Glutamatergic neuron (in vitro differentiated cells): ENCODE measurements at regions not wholly inside any gene's neighbourhood (a gene's known extent, or its start where the extent isn't known, plus 50 kb on each side); places are given as distances from the start of the nearest gene placed in this dataset.

Experiments
- DNase-seq: peaks from one replicate; pipeline ENCODE4 v3.0.0; 2022
- H3K27ac Mint-ChIP-seq: one replicate; pipeline ENCODE4 v1.8.0; 2020; ENCODE audit warnings: mild to moderate bottlenecking, mixed read lengths, inconsistent platforms; ENCODE audit not compliant: unreplicated experiment
- H3K27me3 Mint-ChIP-seq: one replicate; pipeline ENCODE4 v1.8.0; 2020; ENCODE audit warnings: mild to moderate bottlenecking, moderate library complexity, mixed read lengths, inconsistent platforms; ENCODE audit not compliant: unreplicated experiment
- H3K36me3 Mint-ChIP-seq: one replicate; pipeline ENCODE4 v1.8.0; 2020; ENCODE audit warnings: mild to moderate bottlenecking, mixed read lengths, inconsistent platforms; ENCODE audit not compliant: unreplicated experiment
- H3K4me1 Mint-ChIP-seq: one replicate; pipeline ENCODE4 v1.8.0; 2020; ENCODE audit warnings: mild to moderate bottlenecking, low read depth, mixed read lengths, inconsistent platforms; ENCODE audit not compliant: unreplicated experiment
- H3K4me3 Mint-ChIP-seq: one replicate; pipeline ENCODE4 v1.8.0; 2020; ENCODE audit warnings: mild to moderate bottlenecking, mixed read lengths, inconsistent platforms; ENCODE audit not compliant: unreplicated experiment
- H3K9me3 Mint-ChIP-seq: one replicate; pipeline ENCODE4 v1.8.0; 2020; ENCODE audit warnings: mild to moderate bottlenecking, moderate library complexity, mixed read lengths, inconsistent platforms; ENCODE audit not compliant: unreplicated experiment
- CTCF ChIP-seq: fragments of 200-600 bp; sonication (generic); IDR thresholded peaks from one replicate; pipeline ENCODE4 v1.5.0; 2021; ENCODE audit not compliant: partially characterized antibody, unreplicated experiment

GRCh38 chr18:67200665-67201064, 315.9 kb downstream of the DSEL start:
- no peak for DNase-seq
- no peaks in the 10 kb centered on the region for H3K36me3 Mint-ChIP-seq
- H3K4me3 Mint-ChIP-seq, result no peak overlapping the region
- peaks cover 22% of the 10 kb centered on the region for H3K4me1 Mint-ChIP-seq
- peaks cover 5% of the 10 kb centered on the region for H3K9me3 Mint-ChIP-seq
- peaks cover 4% of the 10 kb centered on the region for H3K27me3 Mint-ChIP-seq
- peak overlapping the region; percentile 94 for H3K27ac Mint-ChIP-seq
- no peak for TF ChIP-seq CTCF

GRCh38 chr18:67199993-67200617, 316.4 kb downstream of the DSEL start:
- DNase-seq, result no peak
- H3K27me3 Mint-ChIP-seq, result peaks cover 4% of the 10 kb centered on the region
- H3K36me3 Mint-ChIP-seq, result no peaks in the 10 kb centered on the region
- peaks cover 22% of the 10 kb centered on the region for H3K4me1 Mint-ChIP-seq
- H3K9me3 Mint-ChIP-seq, result peaks cover 5% of the 10 kb centered on the region
- H3K27ac Mint-ChIP-seq, result peak overlapping the region; percentile 7
- H3K4me3 Mint-ChIP-seq, result no peak overlapping the region
- peak; percentile 80 for TF ChIP-seq CTCF

GRCh38 chr18:67194886-67195285, 321.6 kb downstream of the DSEL start:
- H3K4me1 Mint-ChIP-seq, result peaks cover 10% of the 10 kb centered on the region
- no peaks in the 10 kb centered on the region for H3K9me3 Mint-ChIP-seq
- DNase-seq, result peak; percentile 24
- H3K4me3 Mint-ChIP-seq, result no peak overlapping the region
- no peaks in the 10 kb centered on the region for H3K36me3 Mint-ChIP-seq
- peak overlapping the region; percentile 6 for H3K27ac Mint-ChIP-seq
- TF ChIP-seq CTCF, result no peak
- no peaks in the 10 kb centered on the region for H3K27me3 Mint-ChIP-seq

- DNase-seq, result no peak
- no peaks in the 10 kb centered on the region for H3K36me3 Mint-ChIP-seq
- H3K27me3 Mint-ChIP-seq, result no peaks in the 10 kb centered on the region
- no peak overlapping the region for H3K4me3 Mint-ChIP-seq
- H3K4me1 Mint-ChIP-seq, result peaks cover 2% of the 10 kb centered on the region
- TF ChIP-seq CTCF, result no peak
- no peak overlapping the region for H3K27ac Mint-ChIP-seq
- no peaks in the 10 kb centered on the region for H3K9me3 Mint-ChIP-seq
Measured at GRCh38 chr18:67192535-67192934, 324.0 kb downstream of the DSEL start.

- peaks cover 2% of the 10 kb centered on the region for H3K4me1 Mint-ChIP-seq
- no peak overlapping the region for H3K27ac Mint-ChIP-seq
- no peak overlapping the region for H3K4me3 Mint-ChIP-seq
- no peaks in the 10 kb centered on the region for H3K27me3 Mint-ChIP-seq
- H3K36me3 Mint-ChIP-seq, result no peaks in the 10 kb centered on the region
- DNase-seq, result no peak
- no peak for TF ChIP-seq CTCF
- H3K9me3 Mint-ChIP-seq, result no peaks in the 10 kb centered on the region
Measured at GRCh38 chr18:67183398-67183797, 333.1 kb downstream of the DSEL start.
